ENCODE measurements at regions not wholly inside any gene's neighbourhood (a gene's known extent, or its start where the extent isn't known, plus 50 kb on each side); places are given as distances from the start of the nearest gene placed in this dataset.

DNA sequence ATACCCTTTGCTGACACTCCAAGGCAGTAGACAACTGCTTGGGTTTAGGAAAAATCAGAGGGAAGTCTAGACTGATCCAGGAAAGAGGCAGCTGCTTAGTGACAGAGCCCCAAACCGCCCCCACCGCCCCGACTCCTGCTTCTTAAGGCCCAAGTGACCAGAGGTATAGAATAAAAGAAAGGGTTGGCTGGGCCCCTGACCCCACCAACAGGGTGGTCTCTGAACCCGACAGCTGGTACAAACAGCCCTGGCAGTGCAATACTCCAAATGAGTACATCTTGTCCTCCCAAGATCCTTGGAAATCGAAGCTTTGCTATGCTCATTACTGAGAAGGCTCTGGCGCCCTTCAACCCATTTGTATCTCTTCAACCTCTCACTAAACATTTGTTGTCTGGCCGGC lies 60.6 kb downstream of the PABIR2 start:
- TF ChIP-seq PCBP1 (IDR thresholded peaks at IDR 0.05; ENCODE audit: borderline replicate concordance, low read depth, low read length), result no peak
- TF ChIP-seq, protein P1, sequence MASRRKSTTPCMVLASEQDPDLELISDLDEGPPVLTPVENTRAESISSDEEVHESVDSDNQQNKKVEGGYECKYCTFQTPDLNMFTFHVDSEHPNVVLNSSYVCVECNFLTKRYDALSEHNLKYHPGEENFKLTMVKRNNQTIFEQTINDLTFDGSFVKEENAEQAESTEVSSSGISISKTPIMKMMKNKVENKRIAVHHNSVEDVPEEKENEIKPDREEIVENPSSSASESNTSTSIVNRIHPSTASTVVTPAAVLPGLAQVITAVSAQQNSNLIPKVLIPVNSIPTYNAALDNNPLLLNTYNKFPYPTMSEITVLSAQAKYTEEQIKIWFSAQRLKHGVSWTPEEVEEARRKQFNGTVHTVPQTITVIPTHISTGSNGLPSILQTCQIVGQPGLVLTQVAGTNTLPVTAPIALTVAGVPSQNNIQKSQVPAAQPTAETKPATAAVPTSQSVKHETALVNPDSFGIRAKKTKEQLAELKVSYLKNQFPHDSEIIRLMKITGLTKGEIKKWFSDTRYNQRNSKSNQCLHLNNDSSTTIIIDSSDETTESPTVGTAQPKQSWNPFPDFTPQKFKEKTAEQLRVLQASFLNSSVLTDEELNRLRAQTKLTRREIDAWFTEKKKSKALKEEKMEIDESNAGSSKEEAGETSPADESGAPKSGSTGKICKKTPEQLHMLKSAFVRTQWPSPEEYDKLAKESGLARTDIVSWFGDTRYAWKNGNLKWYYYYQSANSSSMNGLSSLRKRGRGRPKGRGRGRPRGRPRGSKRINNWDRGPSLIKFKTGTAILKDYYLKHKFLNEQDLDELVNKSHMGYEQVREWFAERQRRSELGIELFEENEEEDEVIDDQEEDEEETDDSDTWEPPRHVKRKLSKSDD (CRISPR knock-in tag; IDR thresholded peaks at IDR 0.05; ENCODE audit: low read depth), result no peak
- no peak for TF ChIP-seq ZNF274 (CRISPR knock-in tag; IDR thresholded peaks at IDR 0.05)
- TF ChIP-seq, protein P2, sequence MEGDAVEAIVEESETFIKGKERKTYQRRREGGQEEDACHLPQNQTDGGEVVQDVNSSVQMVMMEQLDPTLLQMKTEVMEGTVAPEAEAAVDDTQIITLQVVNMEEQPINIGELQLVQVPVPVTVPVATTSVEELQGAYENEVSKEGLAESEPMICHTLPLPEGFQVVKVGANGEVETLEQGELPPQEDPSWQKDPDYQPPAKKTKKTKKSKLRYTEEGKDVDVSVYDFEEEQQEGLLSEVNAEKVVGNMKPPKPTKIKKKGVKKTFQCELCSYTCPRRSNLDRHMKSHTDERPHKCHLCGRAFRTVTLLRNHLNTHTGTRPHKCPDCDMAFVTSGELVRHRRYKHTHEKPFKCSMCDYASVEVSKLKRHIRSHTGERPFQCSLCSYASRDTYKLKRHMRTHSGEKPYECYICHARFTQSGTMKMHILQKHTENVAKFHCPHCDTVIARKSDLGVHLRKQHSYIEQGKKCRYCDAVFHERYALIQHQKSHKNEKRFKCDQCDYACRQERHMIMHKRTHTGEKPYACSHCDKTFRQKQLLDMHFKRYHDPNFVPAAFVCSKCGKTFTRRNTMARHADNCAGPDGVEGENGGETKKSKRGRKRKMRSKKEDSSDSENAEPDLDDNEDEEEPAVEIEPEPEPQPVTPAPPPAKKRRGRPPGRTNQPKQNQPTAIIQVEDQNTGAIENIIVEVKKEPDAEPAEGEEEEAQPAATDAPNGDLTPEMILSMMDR (CRISPR knock-in tag; IDR thresholded peaks at IDR 0.05), result no peak
- no peak for TF ChIP-seq CEBPB (IDR thresholded peaks at IDR 0.05; ENCODE audit: borderline replicate concordance, low read depth, low read length)
- no peak for TF ChIP-seq ZFX (CRISPR knock-in tag; IDR thresholded peaks at IDR 0.05; ENCODE audit: low read depth)
- TF ChIP-seq ZNF720 (CRISPR knock-in tag; IDR thresholded peaks at IDR 0.05), result no peak
- no peak for TF ChIP-seq SMAD1 (CRISPR knock-in tag; IDR thresholded peaks at IDR 0.05; ENCODE audit: borderline replicate concordance, low read depth)
- TF ChIP-seq CBFB (CRISPR knock-in tag; IDR thresholded peaks at IDR 0.05), result no peak
- TF ChIP-seq, protein P3, sequence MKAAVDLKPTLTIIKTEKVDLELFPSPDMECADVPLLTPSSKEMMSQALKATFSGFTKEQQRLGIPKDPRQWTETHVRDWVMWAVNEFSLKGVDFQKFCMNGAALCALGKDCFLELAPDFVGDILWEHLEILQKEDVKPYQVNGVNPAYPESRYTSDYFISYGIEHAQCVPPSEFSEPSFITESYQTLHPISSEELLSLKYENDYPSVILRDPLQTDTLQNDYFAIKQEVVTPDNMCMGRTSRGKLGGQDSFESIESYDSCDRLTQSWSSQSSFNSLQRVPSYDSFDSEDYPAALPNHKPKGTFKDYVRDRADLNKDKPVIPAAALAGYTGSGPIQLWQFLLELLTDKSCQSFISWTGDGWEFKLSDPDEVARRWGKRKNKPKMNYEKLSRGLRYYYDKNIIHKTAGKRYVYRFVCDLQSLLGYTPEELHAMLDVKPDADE (CRISPR knock-in tag; IDR thresholded peaks at IDR 0.05), result no peak
